Dermis blood vessel endothelial cell (primary cell): ENCODE measurements at regions not wholly inside any gene's neighbourhood (a gene's known extent, or its start where the extent isn't known, plus 50 kb on each side); places are given as distances from the start of the nearest gene placed in this dataset.
"Not testable (repeated sequence)": the region's sequence is repeated elsewhere in the genome, so short reads cannot be mapped to it uniquely, and the experiment has no call there.

Experiments
- DNase-seq: peaks from one replicate; pipeline ENCODE4 v3.0.0; 2010

GRCh38 chr2:138273280-138273679 is 228.3 kb upstream of the SPOPL start:
- DNase-seq: not testable (repeated sequence)

- DNase-seq: no peak
These were observed 226.9 kb upstream of the SPOPL start for GRCh38 chr2:138274421-138275291.

GRCh38 chr2:138275292-138275690 is 226.3 kb upstream of the SPOPL start:
- DNase-seq: no peak

GRCh38 chr2:138275881-138276280 is 225.7 kb upstream of the SPOPL start:
- DNase-seq: no peak

GRCh38 chr2:138276339-138276738 is 225.2 kb upstream of the SPOPL start:
- DNase-seq: no peak

GRCh38 chr2:138277062-138277461 is 224.5 kb upstream of the SPOPL start:
- no peak for DNase-seq

GRCh38 chr2:138279871-138280270 is 221.7 kb upstream of the SPOPL start:
- no peak for DNase-seq

GRCh38 chr2:138280999-138281695 is 220.4 kb upstream of the SPOPL start:
- no peak for DNase-seq

GRCh38 chr2:138282014-138282672 is 219.4 kb upstream of the SPOPL start:
- DNase-seq: no peak

GRCh38 chr2:138291805-138292204 is 209.8 kb upstream of the SPOPL start:
- no peak for DNase-seq

GRCh38 chr2:138293045-138293444 is 208.5 kb upstream of the SPOPL start:
- DNase-seq: no peak

GRCh38 chr2:138293549-138293948 is 208.0 kb upstream of the SPOPL start:
- DNase-seq: no peak

- peak; percentile 37 for DNase-seq
These were observed 207.1 kb upstream of the SPOPL start for GRCh38 chr2:138294451-138294850.

- no peak for DNase-seq
These were observed 205.2 kb upstream of the SPOPL start for GRCh38 chr2:138296365-138296764.

GRCh38 chr2:138298120-138298814 is 203.3 kb upstream of the SPOPL start:
- no peak for DNase-seq

- DNase-seq: no peak
These were observed 202.7 kb upstream of the SPOPL start for GRCh38 chr2:138298900-138299299.

- no peak for DNase-seq
These were observed 194.9 kb upstream of the SPOPL start for GRCh38 chr2:138306626-138307025.

- no peak for DNase-seq
These were observed 194.5 kb upstream of the SPOPL start for GRCh38 chr2:138307099-138307498.

GRCh38 chr2:138309760-138310159 is 191.8 kb upstream of the SPOPL start:
- DNase-seq: no peak

- no peak for DNase-seq
These were observed 189.5 kb upstream of the SPOPL start for GRCh38 chr2:138312061-138312460.

GRCh38 chr2:138315619-138316018 is 186.0 kb upstream of the SPOPL start:
- DNase-seq: not testable (repeated sequence)

- no peak for DNase-seq
These were observed 182.0 kb upstream of the SPOPL start for GRCh38 chr2:138319616-138320015.

- no peak for DNase-seq
These were observed 180.1 kb upstream of the SPOPL start for GRCh38 chr2:138321458-138321857.
